ENCODE measurements at regions not wholly inside any gene's neighbourhood (a gene's known extent, or its start where the extent isn't known, plus 50 kb on each side); places are given as distances from the start of the nearest gene placed in this dataset.
"Not testable (repeated sequence)": the region's sequence is repeated elsewhere in the genome, so short reads cannot be mapped to it uniquely, and the experiment has no call there.

DNA sequence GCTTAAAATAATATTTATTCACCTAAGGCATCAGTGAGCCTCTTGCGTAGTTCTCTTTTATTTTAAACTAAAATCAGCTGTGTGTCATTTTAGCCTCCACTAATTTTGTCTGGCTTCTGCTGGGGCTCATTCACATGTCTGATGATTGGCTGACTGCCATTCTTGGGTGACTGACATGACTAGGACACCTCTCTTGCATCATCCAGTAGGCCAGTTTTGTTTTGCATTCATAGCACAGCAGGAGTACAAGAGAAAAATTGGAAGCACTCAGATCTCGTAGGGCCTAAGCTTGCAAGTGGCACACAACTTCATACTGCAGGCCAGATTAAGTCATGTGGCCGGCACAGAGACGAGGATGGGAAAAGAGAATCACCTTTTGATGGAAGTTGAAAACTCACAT, 1226.5 kb downstream of the GALC start:
- no peak for DNase-seq (ENCODE audit: low spot score)
- no peak for FAIRE-seq

DNA sequence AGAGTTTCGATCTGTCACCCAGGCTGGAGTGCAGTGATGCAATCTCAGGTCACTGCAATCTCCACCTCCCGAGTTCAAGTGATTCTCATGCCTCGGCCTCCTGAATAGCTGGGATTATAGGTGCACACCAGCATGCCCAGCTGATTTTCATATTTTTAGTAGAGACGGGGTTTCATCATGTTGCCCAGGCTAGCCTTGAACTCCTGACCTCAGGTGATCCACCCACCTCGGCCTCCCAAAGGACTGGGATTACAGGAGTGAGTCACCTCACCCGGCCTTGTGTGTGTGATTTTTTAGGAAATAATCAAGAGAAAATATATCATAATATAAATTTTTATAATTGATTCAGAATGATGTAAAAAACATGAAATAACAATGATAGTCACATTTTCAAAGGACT, 1231.4 kb downstream of the GALC start:
- DNase-seq (ENCODE audit: low spot score) (no peak), FAIRE-seq (no peak)

DNA sequence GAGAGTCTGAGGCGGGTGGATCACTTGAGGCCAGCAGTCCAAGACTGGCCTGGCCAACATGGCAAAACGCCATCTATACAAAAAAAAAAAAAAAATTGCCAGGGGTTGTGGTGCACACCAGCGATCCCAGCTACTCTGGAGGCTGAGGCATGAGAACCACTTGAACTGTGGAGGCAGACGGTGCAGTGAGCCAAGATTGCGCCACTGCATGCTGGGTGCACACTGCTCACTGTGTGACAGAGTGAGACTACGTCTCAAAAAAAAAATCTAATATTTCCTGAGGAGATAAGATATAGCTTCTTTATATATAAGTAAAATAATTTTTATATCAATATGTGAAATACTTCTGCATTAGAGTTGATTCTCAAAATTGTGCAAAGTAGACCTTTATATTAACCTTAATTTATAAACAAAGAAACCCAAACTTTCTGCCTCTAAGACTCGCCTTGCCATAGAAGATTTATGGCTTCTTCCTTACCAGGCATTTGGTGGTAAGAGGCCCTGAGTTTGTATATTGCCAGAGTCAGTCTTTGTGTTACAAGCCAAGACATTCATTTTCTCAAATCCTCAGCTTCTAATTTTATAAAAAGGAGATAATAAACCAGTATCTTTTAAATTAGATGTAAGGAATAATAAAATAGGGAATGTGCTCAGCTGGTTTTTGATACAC, 1226.7 kb downstream of the FLRT2 start:
- FAIRE-seq (no peak), DNase-seq (ENCODE audit: low spot score) (no peak)

DNA sequence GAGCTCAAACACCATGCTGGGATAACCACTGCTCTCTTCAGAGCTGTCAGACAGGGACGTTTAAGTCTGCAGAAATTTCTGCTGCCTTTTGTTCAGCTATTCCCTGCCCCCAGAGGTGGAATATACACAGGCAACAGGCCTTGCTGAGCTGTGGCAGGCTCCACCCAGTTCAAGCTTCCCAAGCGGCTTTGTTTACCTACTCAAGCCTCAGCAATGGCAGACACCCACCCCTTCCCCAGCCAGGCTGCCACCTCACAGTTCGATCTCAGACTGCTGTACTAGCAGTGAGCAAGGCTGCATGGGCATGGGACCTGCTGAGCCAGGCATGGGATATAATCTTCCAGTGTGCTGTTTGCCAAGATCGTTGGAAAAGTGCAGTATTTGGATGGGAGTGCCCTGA, 1220.5 kb downstream of the FLRT2 start:
- not testable (repeated sequence) for FAIRE-seq; DNase-seq (ENCODE audit: low spot score)

DNA sequence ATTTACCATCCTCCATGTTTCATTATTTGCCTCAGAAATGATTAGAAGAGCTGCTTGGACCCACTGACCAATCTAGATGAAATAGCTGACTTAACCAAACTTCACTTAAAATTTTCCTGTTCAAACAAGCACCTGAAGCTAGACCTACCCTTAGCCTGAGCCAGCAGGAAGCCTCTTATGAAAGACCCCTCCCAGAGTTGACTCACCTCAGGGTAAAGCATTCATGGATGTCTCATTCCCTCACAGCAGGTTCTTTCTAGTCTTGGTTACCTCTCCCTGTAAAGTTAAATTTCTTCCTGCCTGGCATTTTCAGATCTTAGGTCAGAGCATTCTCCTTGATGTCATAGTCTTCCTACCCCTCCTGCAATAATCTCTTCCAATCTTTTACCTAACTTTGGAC, 1209.8 kb downstream of the FLRT2 start:
- DNase-seq (ENCODE audit: low spot score) (no peak), FAIRE-seq (no peak)

DNA sequence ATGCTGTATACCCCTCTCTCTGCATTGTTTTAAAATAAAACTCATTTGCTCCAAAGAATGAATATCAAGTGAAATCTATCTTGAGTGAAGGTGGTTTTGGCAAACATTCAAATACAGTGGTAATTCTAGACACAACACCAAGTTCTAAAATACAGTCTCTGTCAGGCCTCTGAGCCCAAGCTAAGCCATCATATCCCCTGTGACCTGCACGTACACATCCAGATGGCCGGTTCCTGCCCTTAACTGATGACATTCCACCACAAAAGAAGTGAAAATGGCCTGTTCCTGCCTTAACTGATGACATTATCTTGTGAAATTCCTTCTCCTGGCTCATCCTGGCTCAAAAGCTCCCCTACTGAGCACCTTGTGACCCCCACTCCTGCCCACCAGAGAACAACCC, 1201.5 kb downstream of the FLRT2 start:
- DNase-seq (ENCODE audit: low spot score); FAIRE-seq: not testable (repeated sequence)

DNA sequence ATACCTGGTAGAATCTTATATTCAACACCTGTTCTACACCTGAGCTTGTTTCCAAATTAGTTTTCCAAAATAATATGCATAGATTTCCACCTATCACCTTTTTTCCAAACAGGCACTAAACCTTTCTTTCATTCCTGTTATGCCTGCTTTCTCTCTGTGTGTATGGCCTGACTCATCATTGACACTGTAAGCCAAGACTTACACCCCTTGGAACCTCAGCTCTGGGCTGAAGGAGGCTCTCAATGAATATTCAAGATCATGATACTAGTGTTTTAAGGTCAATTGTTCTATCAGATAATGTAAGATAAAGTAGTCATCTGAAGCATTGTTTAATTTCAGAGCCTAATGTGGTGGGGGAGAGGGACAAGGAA, 1193.3 kb downstream of the FLRT2 start:
- DNase-seq (ENCODE audit: low spot score), result no peak
- FAIRE-seq, result no peak

DNA sequence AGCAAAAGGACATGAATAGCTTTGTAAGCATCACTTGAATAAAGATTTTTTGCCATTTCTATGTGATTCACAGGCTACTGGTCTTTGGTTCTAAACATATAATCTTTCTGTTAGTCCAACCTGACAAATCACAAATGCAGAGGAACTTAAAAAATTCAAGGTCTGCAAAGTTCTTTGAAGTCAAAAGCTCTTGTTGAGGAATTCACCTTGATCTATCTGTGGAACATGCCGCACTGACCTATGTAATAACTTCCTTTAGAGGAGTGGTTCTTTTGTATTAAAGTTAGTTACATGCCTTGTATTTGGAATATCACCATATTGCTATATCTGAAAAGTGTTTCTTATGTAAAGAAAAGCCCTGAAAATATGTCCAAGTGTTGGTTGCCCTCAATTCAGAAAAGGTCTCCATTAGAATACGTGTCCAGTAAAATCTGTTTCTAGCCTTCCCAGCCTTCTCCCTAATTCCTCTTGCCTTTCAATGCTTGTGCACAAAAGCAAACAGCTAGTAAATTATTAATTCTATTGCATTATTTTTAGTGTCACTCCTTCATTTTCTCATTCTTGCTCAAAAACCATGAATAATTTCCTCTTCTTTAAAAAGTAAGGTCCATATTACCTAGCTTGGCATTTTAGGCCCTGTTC, 1192.8 kb downstream of the FLRT2 start:
- no peak for FAIRE-seq

DNA sequence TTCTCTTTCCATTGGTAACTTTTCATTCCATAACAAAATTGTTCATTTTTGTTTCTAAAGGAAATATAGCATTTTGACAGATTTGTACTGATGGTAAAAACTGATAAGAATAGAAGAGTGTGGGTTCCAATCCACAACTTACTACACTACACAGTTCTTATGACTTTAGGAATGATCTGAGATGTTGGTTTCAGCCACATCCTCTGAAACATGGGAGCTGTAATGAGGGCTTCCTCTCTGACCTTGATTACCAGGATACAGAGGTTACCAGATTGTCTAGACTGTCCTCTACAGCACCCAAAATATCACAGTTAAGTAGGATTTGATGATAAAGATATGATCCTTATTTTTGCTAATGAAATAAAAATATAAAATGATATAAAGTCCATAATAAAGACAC, 1184.6 kb downstream of the FLRT2 start:
- FAIRE-seq (no peak), DNase-seq (ENCODE audit: low spot score) (no peak)

More for the DNA sequence above, 1192.8 kb downstream of the FLRT2 start:
- no peak for DNase-seq (ENCODE audit: low spot score)

DNA sequence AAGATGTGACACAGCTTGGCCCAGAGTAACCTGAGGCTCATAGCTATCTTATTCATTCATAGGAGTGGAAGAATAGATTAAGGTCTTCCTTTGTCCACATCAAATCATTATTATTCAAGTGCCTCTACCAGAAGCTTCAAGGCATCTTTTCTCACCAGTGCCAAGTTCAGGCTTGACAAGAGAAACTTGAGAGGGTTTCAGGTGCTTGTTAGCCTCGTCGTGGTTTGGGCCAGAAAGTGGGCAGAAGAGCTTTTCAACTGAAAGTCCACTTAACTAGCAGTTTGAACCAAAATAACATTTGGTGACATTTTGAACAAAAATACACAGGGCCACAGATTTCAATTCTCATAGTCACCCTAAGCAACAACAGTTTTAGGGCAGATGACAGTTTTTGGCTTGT, 1184.2 kb downstream of the FLRT2 start:
- no peak for FAIRE-seq
- no peak for DNase-seq (ENCODE audit: low spot score)

DNA sequence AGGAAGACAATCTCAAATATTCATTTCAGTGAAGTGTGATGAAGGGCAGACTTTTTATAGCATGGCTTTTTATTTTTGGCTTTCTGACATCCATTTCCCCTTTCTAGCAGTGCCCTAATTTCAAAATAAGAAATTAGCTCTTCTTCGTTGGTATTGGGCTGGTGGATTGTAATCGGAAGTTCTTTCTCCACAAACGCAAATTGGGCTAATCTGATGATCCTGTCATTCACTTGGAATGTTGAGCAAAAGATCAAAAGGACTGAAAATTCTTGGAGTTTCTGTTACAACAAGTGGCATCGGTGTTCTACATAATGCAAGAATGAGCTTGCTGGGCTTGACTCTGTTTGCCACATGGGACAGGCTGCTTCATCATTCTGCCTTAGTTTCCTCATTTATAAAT, 1182.8 kb downstream of the FLRT2 start:
- FAIRE-seq, result no peak
- no peak for DNase-seq (ENCODE audit: low spot score)

DNA sequence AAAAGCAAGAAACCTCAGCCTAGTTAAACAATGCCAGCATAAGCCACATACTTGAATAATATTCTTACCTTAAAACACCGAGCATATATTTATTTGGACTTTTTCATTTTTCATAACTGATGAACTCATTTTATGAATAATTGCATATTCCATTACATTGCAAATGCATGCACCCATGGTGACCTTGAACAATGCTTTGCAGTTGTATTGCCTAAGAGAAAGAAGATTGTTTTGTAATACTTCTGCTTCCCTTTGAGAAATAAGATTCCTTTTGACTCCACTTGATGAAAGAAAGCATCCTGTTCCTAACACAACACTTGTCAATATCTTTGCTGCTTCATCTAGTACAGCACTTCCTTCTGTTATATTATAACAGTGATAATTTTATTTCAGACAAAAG, 1182.2 kb downstream of the FLRT2 start:
- DNase-seq (ENCODE audit: low spot score) (no peak), FAIRE-seq (no peak)

DNA sequence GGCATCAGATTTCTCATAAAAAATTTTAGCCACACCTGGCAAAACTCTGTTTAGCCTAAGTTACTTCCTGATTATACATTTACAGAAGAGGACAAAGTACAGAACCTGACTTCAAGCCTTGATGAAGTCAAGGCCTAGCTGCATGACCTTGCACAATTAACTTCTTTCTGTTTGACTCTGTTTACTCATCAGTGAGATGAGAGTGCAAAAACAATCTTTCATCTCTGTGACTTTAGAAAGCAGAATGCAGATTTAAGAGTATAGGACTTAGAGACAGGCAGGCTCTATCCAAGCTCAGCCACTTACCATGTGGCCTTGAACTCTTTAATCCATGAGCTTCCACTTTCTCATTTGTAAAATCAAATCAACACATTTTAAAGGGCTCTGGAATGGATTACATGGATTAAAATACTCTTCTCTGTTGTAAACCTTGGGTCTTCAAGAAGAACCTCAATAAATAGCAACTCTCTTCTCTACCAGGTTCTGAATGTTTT, 1178.9 kb downstream of the FLRT2 start:
- DNase-seq (ENCODE audit: low spot score), result no peak
- no peak for FAIRE-seq

DNA sequence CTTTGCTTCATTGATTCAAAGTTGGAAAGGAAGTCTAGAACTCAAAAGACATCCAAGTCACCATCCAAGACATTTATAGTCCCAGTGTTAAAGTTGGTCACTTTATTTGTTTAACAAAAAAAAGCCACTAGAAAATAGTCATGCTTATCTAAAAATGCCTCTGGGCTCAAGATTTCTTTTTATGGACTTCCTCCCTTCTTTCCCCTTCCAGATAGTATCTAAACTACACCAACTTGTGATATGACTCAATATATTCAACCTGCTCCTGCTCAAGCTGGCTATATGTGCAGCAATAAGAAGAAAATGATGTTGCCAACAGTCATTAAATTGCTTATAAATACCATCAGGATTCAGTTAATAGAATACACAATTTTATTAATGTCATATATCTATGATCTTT, 1177.1 kb downstream of the FLRT2 start:
- DNase-seq (ENCODE audit: low spot score), result no peak
- no peak for FAIRE-seq

DNA sequence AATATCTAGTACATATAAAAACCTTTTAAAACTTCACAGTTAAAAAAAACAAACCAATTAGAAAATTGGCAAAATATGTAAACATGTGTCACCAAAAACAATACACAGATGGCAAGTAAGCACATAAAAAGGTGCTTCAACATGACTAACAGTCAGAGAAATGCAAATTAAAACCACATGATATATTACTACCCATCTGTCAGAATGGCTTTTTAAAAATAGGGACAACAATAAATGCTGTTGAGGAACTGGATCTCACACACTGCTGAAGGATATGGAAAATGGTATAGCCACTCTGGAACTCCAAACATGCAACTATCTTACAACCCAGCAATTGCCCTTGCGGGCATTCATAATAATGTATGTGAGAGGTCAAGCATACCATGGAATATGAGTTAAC, 1153.6 kb downstream of the FLRT2 start:
- DNase-seq (ENCODE audit: low spot score), result no peak
- no peak for FAIRE-seq

DNA sequence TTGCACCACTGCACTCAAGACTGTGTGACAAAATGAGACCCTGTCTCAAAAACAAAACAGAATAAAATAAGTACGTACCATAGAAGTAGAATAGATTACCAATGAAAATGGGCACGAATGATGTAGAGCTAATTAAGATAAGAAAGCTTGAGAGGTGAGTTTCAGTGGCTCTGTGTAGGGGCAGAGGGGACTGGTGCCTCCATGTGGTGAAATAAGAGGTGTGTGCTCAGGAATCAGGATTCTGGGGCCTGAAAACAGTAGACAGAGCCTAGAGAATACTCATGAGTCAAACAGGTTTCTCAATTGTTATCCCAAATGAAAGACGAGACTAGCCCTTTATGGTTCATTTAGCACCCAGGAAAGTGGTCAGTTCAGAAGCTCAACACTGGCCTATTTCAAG, 1145.1 kb downstream of the FLRT2 start:
- FAIRE-seq (no peak), DNase-seq (ENCODE audit: low spot score) (no peak)

DNA sequence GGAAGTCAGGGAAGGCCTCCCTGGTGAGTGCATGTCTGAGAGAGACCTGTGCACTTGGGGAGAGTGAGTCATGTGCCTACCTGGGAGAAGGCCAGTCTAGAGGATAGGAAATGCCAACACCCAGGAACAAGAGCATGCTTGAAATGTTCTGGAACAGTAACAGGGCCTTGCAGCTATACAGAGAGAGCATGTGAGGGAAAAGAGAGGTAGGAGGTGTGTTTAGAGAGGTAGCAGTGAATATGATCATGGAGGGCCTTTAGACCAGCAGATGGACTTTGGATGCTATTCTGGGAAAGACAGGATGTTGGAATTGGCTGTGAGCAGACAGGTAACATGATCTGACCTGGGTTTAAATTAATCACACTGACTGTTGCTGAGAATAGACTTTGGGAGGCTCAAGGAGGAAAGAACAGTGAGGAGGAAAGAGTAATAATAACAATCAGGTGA, 1143.6 kb downstream of the FLRT2 start:
- FAIRE-seq, result no peak
- DNase-seq (ENCODE audit: low spot score), result no peak

DNA sequence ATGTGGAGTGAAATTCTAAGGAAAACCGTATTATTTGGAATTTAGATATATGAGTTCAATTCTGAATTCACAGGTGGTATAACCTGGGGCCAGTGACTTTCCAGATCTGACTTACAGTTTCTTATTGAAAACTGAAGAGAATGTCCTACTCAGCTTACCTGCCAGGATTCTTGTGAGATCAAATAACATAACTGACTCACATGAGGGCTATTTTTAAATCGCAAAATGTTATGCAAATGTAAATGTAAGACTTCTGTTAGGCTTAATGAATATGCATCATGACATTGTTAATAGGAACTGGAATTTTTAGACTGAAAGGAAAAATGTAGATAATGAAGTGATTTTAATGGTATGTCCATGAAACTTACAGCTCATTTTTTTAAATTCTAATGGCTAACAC, 1142.1 kb downstream of the FLRT2 start:
- FAIRE-seq, result no peak
- no peak for DNase-seq (ENCODE audit: low spot score)

DNA sequence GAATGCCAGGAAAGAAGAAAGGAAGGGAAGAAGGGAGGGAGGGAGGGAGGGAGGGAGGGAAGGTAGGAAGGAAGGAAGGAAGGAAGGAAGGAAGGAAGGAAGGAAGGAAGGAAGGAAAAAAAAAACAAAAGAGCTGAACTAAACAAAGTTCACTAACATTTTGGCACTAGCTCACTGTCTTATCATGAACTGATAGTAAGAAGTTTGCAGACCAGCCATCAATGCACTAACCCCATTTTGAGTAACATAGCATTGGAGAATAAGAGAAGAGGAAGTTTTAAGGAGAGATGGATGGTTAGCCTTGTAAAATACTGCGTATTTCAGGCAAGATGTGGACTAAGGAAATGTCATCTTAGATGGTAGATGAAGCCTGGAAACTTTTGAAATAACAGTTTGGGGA, 1136.0 kb downstream of the FLRT2 start:
- FAIRE-seq (no peak), DNase-seq (ENCODE audit: low spot score) (no peak)

DNA sequence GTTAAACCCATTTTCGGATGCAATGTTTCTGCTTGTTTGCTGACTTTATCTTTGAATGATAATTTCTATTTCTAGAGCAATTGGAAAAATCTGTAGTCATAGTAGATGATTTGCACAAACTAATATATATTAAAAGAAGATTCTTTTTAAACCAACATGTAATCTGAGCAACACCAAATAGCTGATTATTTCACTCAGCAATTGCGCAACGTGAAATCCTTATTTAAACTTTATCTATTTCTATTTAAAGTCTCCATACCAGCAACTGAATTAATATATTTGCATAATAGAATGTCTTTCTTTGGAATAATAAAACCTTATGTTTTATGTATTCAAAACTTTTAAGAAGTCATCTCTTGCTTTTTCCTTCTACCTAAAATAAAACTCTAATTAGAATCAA, 1132.4 kb downstream of the FLRT2 start:
- FAIRE-seq (no peak), DNase-seq (ENCODE audit: low spot score) (no peak)

DNA sequence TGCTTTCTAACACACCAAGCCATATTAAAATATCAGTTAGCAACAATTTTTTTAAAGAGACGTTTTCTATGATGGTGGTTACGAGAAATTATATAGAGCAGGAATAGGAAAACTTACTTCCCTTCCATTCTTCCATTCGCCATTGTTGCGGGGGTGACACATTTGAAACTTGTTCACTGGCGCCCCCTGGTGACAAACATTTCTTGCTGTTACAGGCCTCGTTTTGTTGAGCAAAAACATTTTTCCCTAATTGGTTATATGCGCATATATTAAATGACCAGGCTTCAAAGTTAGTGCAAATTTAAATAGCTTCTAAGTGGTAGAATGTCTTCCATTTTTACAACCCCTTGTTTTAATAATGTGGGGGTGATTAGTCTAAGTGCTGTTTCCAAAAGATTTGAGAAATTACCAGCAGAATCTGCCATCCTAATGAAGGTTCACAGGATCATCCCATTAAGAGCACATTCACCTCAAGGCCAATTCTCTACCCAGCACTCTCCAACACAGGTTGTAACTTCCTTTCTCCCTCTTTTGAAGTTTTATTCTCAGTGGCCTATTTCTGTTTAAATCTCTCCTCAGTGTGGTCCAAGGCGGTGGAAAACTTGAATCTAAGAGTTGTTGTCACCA, 1124.7 kb downstream of the FLRT2 start:
- DNase-seq (ENCODE audit: low spot score) (peak; percentile 4), FAIRE-seq (no peak)

DNA sequence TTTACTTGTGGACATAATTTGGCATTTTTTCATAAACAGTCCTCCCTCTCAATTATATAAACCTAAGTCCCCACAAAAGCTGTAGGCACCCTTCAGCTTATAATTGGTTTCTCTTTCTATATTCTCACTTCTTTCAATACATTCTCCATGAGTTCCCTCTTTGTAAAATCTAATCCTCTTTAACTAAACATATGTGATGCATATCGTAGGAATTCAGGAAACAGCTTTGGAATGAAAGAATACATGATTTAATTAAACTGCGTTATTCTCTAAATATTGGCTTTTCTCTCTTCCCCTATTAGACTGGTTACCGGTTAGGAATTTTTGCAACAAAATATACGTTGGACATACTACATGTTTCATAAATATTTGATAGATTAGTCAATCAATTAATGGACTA, 1122.6 kb downstream of the FLRT2 start:
- no peak for FAIRE-seq
- DNase-seq (ENCODE audit: low spot score), result no peak
